Neural progenitor cell (in vitro differentiated cells): ENCODE measurements at regions not wholly inside any gene's neighbourhood (a gene's known extent, or its start where the extent isn't known, plus 50 kb on each side); places are given as distances from the start of the nearest gene placed in this dataset.

Source experiments
- DNase-seq: peaks from one replicate; pipeline ENCODE4 v3.0.0-alpha.2; 2016; ENCODE audit warnings: low spot score
- H2AFZ ChIP-seq: fragments of 200-600 bp; sonication (generic); replicated peaks from 2 replicates; pipeline ENCODE4 v1.6.1; 2016; ENCODE audit warnings: antibody characterized with exemption
- H3F3A ChIP-seq: fragments of 200-600 bp; sonication (generic); 2 replicates; pipeline ENCODE4 v1.6.1; 2016; ENCODE audit warnings: antibody characterized with exemption, low read depth
- H3K27ac ChIP-seq: fragments of 200-600 bp; sonication (generic); 2 replicates; pipeline ENCODE4 v1.5.1; 2016; ENCODE audit warnings: mild to moderate bottlenecking
- H3K27me3 ChIP-seq: fragments of 200-600 bp; sonication (generic); 2 replicates; pipeline ENCODE4 v1.6.1; 2016; ENCODE audit warnings: mild to moderate bottlenecking, moderate library complexity
- H3K36me3 ChIP-seq: fragments of 200-600 bp; sonication (generic); 2 replicates; pipeline ENCODE4 v1.5.1; 2016
- H3K4me1 ChIP-seq: fragments of 200-600 bp; sonication (generic); 2 replicates; pipeline ENCODE4 v1.6.1; 2016; ENCODE audit warnings: mixed run types
- H3K4me2 ChIP-seq: fragments of 200-600 bp; sonication (generic); 2 replicates; pipeline ENCODE4 v1.6.1; 2016
- H3K4me3 ChIP-seq: fragments of 200-600 bp; sonication (generic); 2 replicates; pipeline ENCODE4 v1.5.1; 2016
- H3K79me2 ChIP-seq: fragments of 200-600 bp; sonication (generic); 2 replicates; pipeline ENCODE4 v1.6.1; 2016; ENCODE audit warnings: low read depth
- H3K9ac ChIP-seq: fragments of 200-600 bp; sonication (generic); 2 replicates; pipeline ENCODE4 v1.6.1; 2016
- H3K9me3 ChIP-seq: fragments of 200-600 bp; sonication (generic); 2 replicates; pipeline ENCODE4 v1.5.1; 2016; ENCODE audit warnings: low read depth
- H4K20me1 ChIP-seq: fragments of 200-600 bp; sonication (generic); 2 replicates; pipeline ENCODE4 v1.6.1; 2016; ENCODE audit warnings: low read depth
- H3K27ac Mint-ChIP-seq: 3 replicates; pipeline ENCODE4 v1.8.0; 2021; ENCODE audit warnings: mixed read lengths
- H3K27me3 Mint-ChIP-seq: 2 replicates; pipeline ENCODE4 v1.8.0; 2022; ENCODE audit warnings: low read depth, mild to moderate bottlenecking, inconsistent platforms, moderate library complexity, mixed read lengths; ENCODE audit not compliant: insufficient read depth
- H3K36me3 Mint-ChIP-seq: 3 replicates; pipeline ENCODE4 v1.8.0; 2021; ENCODE audit warnings: mixed read lengths
- H3K4me1 Mint-ChIP-seq: 3 replicates; pipeline ENCODE4 v1.8.0; 2021; ENCODE audit warnings: mixed read lengths
- H3K4me3 Mint-ChIP-seq: 3 replicates; pipeline ENCODE4 v1.8.0; 2021; ENCODE audit warnings: mild to moderate bottlenecking, moderate library complexity, mixed read lengths
- H3K9me3 Mint-ChIP-seq: 3 replicates; pipeline ENCODE4 v1.8.0; 2020; ENCODE audit warnings: mixed read lengths
- EZH2 ChIP-seq: fragments of 200-600 bp; sonication (generic); IDR thresholded peaks from 2 replicates; pipeline ENCODE4 v1.6.1; 2017; ENCODE audit warnings: antibody characterized with exemption, mild to moderate bottlenecking, moderate library complexity
- EZH2phosphoT487 ChIP-seq: fragments of 200-600 bp; sonication (generic); IDR thresholded peaks from 2 replicates; pipeline ENCODE4 v1.6.1; 2017; ENCODE audit warnings: antibody characterized with exemption
- TF ChIP-seq, protein P1 (sequence below): fragments of 200-600 bp; sonication (generic); IDR thresholded peaks from 2 replicates; pipeline ENCODE4 v1.5.1; 2017; ENCODE audit warnings: antibody characterized with exemption, mild to moderate bottlenecking

DNA sequence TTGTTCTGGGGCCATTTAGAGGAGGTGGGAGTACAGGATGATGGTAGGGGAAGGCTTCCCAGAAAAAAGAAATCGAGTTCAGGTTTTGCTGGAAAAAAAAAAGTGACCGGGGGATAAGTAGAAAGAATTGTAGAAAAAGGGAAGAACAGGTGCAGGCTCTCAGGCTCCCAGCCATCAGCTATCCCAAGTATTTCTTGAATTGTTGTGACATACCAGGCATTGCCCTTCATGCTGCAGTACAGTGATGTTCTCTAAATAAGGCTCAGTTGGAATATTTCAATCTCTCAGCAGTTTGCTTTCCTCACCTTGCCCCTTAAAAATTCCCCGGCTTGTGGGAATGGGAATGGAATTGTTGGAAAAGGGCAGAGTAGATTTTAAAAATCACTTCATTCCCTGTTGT is 82.5 kb upstream of the RGMA start:
- no peaks in the 10 kb centered on the region for H4K20me1 ChIP-seq
- no peak overlapping the region for H3K4me2 ChIP-seq
- no peak overlapping the region for H3K27ac ChIP-seq
- DNase-seq: no peak
- H3K4me3 ChIP-seq: no peak overlapping the region
- H3K4me1 ChIP-seq: peaks cover 23% of the 10 kb centered on the region
- Mint-ChIP-seq H3K27me3 (peaks cover 16% of the 10 kb centered on the region), H3K9me3 (peaks cover 18% of the 10 kb centered on the region), H3K4me1 (peaks cover 16% of the 10 kb centered on the region), H3K27ac (no peak overlapping the region), H3K36me3 (peaks cover 5% of the 10 kb centered on the region), H3K4me3 (no peak overlapping the region)
- H3K27me3 ChIP-seq: no peaks in the 10 kb centered on the region
- no peaks in the 10 kb centered on the region for H3K9me3 ChIP-seq
- peaks cover 15% of the 10 kb centered on the region for H3F3A ChIP-seq
- no peak for TF ChIP-seq EZH2
- TF ChIP-seq EZH2phosphoT487: no peak
- TF ChIP-seq, protein P1, sequence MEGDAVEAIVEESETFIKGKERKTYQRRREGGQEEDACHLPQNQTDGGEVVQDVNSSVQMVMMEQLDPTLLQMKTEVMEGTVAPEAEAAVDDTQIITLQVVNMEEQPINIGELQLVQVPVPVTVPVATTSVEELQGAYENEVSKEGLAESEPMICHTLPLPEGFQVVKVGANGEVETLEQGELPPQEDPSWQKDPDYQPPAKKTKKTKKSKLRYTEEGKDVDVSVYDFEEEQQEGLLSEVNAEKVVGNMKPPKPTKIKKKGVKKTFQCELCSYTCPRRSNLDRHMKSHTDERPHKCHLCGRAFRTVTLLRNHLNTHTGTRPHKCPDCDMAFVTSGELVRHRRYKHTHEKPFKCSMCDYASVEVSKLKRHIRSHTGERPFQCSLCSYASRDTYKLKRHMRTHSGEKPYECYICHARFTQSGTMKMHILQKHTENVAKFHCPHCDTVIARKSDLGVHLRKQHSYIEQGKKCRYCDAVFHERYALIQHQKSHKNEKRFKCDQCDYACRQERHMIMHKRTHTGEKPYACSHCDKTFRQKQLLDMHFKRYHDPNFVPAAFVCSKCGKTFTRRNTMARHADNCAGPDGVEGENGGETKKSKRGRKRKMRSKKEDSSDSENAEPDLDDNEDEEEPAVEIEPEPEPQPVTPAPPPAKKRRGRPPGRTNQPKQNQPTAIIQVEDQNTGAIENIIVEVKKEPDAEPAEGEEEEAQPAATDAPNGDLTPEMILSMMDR: no peak
- no peaks in the 10 kb centered on the region for H3K36me3 ChIP-seq
- H2AFZ ChIP-seq: no peak overlapping the region
- no peaks in the 10 kb centered on the region for H3K79me2 ChIP-seq
- H3K9ac ChIP-seq: no peak overlapping the region

DNA sequence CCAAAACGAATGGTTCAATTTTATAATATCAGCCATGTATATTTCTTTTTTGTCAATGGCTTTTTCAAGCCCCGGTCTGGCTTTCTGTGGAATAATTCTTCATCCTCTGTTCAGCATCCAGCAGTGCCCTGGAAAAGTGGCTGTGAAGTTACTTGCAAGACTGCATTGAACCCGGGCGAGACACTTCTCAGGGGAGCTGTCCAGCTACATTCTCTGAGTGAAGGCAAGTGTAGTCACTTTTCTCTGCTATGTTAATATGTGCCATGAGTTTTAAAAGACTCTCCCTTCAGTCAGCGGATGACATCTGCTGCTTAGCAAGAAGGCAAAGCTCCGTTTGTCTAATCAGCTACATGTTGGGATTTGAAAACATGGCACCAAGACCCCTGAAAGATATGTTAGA is 81.3 kb upstream of the RGMA start:
- H3K27me3 ChIP-seq: no peaks in the 10 kb centered on the region
- DNase-seq: no peak
- peaks cover 35% of the 10 kb centered on the region for H3K4me1 ChIP-seq
- H3K79me2 ChIP-seq: no peaks in the 10 kb centered on the region
- H3K4me3 ChIP-seq: no peak overlapping the region
- no peak overlapping the region for H3K27ac ChIP-seq
- H3K9me3 ChIP-seq: no peaks in the 10 kb centered on the region
- peaks cover 17% of the 10 kb centered on the region for H3F3A ChIP-seq
- no peaks in the 10 kb centered on the region for H4K20me1 ChIP-seq
- peaks cover 5% of the 10 kb centered on the region for H3K36me3 Mint-ChIP-seq
- no peak overlapping the region for H2AFZ ChIP-seq
- TF ChIP-seq, protein P1: no peak
- TF ChIP-seq EZH2 (no peak), EZH2phosphoT487 (no peak)
- no peaks in the 10 kb centered on the region for H3K36me3 ChIP-seq
- H3K27ac Mint-ChIP-seq: no peak overlapping the region
- H3K4me1 Mint-ChIP-seq: peaks cover 27% of the 10 kb centered on the region
- no peak overlapping the region for H3K4me2 ChIP-seq
- H3K4me3 Mint-ChIP-seq: no peak overlapping the region
- H3K9me3 Mint-ChIP-seq: peaks cover 16% of the 10 kb centered on the region
- H3K27me3 Mint-ChIP-seq: peaks cover 11% of the 10 kb centered on the region
- no peak overlapping the region for H3K9ac ChIP-seq

DNA sequence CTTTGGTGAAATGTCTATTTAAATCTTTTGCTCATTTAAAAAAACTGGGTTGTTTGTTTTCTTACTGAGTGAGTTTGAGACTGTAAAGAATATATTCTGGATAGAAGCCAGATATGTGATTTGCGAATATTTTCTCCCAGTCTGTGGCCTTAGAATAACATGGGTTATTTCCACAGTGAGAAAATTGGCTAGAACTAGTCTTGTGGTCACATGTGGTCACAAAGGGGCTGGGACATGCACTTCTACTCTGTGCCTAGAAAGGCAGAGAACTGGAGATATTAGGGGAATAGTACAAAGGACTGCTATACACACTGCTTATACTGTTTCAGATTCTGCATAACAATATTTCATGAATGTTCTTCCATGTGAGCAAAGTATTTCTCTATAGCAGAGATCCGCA is 79.9 kb upstream of the RGMA start:
- Histone ChIP-seq H3F3A (peaks cover 17% of the 10 kb centered on the region), H3K79me2 (no peaks in the 10 kb centered on the region), H3K4me1 (peaks cover 35% of the 10 kb centered on the region), H2AFZ (no peak overlapping the region), H3K9me3 (no peaks in the 10 kb centered on the region), H3K36me3 (no peaks in the 10 kb centered on the region), H3K9ac (no peak overlapping the region), H3K4me2 (no peak overlapping the region), H3K4me3 (no peak overlapping the region), H4K20me1 (no peaks in the 10 kb centered on the region), H3K27me3 (no peaks in the 10 kb centered on the region), H3K27ac (no peak overlapping the region)
- Mint-ChIP-seq H3K4me1 (peaks cover 30% of the 10 kb centered on the region), H3K9me3 (peaks cover 9% of the 10 kb centered on the region), H3K27ac (no peak overlapping the region), H3K4me3 (no peak overlapping the region), H3K36me3 (no peaks in the 10 kb centered on the region), H3K27me3 (peaks cover 8% of the 10 kb centered on the region)
- DNase-seq: no peak
- no peak for TF ChIP-seq EZH2phosphoT487
- TF ChIP-seq EZH2: no peak
- TF ChIP-seq, protein P1: no peak

GRCh38 chr15:93167291-93167690 is 78.3 kb upstream of the RGMA start:
- Histone ChIP-seq H3K27me3 (no peaks in the 10 kb centered on the region), H3K27ac (no peak overlapping the region), H3K9me3 (no peaks in the 10 kb centered on the region), H3K4me2 (no peak overlapping the region), H3F3A (peaks cover 18% of the 10 kb centered on the region), H3K79me2 (no peaks in the 10 kb centered on the region), H4K20me1 (no peaks in the 10 kb centered on the region), H2AFZ (no peak overlapping the region), H3K9ac (no peak overlapping the region), H3K4me1 (peaks cover 36% of the 10 kb centered on the region), H3K36me3 (no peaks in the 10 kb centered on the region), H3K4me3 (no peak overlapping the region)
- no peak overlapping the region for H3K27ac Mint-ChIP-seq
- no peak for TF ChIP-seq EZH2
- TF ChIP-seq, protein P1: no peak
- TF ChIP-seq EZH2phosphoT487: no peak
- peaks cover 3% of the 10 kb centered on the region for H3K9me3 Mint-ChIP-seq
- no peak overlapping the region for H3K4me3 Mint-ChIP-seq
- peaks cover 5% of the 10 kb centered on the region for H3K27me3 Mint-ChIP-seq
- peaks cover 2% of the 10 kb centered on the region for H3K36me3 Mint-ChIP-seq
- H3K4me1 Mint-ChIP-seq: peaks cover 33% of the 10 kb centered on the region
- no peak for DNase-seq
